ENCODE measurements at regions not wholly inside any gene's neighbourhood (a gene's known extent, or its start where the extent isn't known, plus 50 kb on each side); places are given as distances from the start of the nearest gene placed in this dataset.

DNA sequence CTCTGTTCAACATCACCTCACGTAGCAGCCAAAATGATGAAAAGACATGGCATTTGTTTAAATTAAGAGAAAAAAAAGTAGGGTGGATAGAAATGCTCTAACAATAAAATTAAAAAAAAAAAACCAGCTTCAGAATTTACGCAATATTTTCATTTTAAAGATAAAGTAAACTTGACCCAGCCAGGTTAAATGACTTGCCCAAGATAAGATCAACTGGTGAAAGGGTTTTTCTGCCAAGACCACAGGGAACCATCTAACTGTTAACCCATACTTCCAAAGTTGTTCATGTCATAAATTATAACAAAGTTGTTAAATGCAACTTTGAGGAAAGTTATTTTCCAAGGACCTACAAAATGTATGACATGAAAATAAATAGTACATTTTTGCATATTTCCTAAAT lies 129.6 kb upstream of the SOX5 start:
- DNase-seq (no peak), ATAC-seq (no peak)

DNA sequence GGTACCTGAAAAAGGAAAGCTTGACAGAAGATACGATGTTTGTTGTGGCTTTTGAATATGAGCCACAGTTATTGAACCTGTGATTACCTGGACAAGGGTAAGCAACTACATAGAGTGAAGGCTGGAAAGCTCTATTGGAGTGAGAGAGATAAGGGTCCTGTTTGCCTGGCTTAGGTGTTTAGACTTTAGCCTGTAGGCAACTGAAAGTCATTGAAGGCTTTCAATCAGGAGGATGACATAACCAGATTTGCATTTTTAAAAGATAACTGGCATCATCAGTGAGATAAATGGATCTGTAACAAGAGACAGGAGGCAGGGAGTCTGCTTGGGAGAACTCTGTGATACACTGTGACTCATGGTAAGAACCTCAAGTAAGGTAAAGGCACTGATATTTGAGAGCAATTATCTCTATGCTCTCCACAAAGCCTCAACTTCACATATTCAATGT lies 128.9 kb upstream of the SOX5 start:
- no peak for DNase-seq
- no peak for ATAC-seq

DNA sequence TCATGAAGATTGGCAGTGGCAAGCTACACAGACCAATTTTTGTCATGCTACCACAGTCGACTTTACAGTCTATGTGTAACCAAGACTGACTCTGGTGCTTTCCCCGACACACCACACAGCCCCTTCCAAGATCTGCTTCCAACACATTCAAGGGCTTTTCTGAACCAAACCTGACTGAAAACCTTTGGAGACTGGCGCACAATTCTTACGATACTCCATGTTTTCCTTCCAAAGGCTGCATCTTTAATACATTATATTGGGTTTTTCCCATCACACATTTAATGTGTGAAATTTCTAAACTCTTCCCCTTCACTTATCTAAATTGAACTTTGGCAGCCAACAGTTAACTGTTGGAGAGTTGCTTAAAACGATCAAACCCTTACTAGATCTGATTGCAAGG lies 127.7 kb upstream of the SOX5 start:
- DNase-seq (no peak), ATAC-seq (no peak)

DNA sequence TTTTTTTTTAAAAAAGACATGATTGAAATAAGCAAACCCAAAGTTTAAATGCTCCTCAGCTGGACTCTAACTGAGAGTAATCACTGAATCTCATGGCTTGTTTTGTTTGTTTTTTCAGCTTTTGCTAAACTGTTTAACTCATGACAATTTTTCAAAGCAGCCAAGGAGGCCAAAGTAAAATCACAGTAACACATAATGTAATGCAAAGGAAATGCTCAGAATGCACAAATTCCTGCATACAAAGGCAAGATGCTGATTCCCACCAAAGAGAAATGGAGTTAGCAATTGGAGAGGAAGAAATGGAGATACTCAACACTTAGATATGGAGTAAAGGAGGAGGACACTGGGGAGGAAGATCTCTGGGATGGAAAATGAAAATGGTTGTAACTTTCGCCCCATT lies 126.2 kb upstream of the SOX5 start:
- no peak for DNase-seq
- no peak for ATAC-seq

DNA sequence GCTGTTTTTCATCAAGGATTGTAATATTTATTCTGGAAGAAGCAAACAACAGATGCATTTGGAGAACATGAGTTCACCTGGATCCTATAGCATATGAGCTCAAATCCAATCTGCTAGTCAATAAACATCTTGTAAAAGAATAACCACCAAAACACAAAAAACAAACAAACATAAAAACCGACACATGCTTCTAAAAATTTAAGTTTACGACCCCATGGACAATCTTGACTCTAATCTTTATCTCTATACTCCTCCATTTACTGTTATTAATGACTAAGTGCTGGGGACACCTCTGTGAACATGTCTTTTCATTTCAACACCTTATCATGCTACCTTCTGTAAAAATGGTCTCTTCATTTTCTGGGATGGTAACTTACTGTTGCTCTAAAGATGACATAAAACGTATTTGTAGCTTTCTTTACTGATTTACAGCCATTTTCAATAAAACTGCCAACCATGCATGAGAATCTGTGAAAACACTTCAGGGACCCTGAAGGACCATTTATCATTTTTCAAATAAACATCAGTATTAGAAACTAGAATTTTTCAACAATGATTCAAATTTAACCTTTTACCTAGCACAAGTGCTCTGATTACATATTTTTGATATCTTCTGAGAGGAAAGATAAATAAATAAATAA lies 123.8 kb upstream of the SOX5 start:
- DNase-seq, result no peak
- ATAC-seq, result no peak

DNA sequence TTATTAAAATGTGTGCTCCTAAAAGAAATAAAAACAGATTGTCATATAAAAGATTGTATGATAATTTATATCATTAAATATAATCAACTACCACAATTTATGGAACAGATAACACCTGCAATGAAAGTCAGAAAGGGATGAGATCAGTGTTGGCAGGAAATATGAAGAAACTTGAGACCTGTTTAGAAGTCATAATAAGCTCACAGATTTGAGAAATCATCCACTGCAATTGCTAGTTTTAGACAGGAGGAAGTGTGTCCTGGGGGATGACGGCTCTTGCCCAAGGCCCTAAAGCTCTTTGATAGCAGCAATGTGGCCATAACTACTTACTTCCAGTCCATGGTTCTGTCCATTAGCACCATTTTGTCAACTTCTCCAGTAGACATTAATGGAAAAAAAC lies 122.8 kb upstream of the SOX5 start:
- DNase-seq, result no peak
- no peak for ATAC-seq

DNA sequence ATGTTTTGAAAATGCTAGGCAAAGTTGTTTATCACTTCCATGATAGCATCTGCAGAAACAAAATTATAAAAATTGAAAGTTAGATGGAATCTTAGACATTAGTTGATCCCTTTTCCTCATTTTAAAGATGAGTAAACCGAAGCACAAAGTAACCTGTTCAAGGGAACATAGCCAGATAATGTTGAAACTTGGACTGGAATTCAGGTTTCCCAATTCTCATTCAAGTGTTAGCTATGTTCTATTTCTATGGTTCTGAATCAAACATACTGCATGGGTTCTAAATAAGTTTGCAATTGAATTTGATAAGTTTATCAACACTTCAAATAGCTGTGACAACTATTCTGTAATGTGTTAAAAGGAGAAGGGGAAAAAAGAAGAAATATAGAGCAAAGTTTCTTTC lies 122.4 kb upstream of the SOX5 start:
- no peak for ATAC-seq

DNA sequence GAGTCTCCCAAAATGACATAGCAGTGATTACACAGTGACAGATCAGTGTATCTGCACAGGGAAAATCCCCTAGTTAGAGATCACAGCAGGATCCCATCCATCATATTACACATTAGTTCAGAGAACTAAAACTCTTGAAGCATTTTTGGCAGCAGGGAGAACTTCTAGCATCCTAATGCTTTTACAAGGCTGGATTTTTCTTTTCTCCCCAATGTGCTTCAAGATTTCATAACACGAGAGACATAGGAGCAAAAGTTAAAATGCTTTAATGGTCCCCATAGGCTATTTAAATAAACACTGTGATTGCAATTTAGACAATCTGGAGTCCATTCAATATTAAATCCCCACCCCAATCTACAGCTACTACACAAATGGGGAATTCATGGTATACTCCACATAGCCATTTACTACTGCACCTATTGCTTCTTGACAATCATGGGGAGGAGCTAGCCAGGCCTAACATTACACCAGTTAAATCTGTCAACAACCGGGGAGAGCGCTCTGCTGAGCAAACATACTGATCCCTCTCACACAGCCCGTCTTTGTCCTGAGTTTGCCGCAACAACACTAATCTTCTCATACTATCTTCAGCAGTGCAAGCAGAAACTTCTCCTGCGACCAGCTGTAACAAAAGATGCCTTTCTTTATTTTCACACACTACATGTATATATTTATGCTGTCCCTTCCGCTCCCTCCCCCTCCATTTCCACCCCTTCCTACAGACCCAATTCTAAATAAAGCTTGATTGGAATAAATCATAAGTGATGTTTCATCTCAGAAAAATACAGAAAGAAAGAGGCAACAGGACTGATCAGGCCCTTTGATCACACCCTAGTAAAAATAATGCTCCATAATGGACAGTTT lies 120.3 kb upstream of the SOX5 start:
- ATAC-seq (no peak), DNase-seq (no peak)

More for the DNA sequence above, 122.4 kb upstream of the SOX5 start:
- DNase-seq, result no peak

DNA sequence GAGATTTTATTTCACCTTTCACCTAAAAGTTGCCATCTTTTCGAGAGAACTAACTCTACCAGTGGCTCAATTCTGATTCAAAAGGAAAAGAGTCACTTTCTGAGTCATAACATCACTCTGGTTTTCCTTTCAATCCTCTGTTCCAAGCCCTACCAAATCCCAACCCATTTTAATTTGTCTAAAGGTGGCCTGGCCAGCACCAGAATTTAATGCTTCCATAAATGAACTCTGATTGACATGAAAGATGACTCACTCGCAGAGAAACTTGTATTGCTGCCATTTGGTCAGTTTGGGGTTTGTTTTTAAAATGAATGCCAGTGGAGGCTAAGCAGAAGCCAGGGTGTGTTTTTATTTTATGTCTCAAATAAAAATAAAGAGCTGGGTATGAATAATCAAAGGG lies 117.4 kb upstream of the SOX5 start:
- no peak for ATAC-seq
- no peak for DNase-seq

DNA sequence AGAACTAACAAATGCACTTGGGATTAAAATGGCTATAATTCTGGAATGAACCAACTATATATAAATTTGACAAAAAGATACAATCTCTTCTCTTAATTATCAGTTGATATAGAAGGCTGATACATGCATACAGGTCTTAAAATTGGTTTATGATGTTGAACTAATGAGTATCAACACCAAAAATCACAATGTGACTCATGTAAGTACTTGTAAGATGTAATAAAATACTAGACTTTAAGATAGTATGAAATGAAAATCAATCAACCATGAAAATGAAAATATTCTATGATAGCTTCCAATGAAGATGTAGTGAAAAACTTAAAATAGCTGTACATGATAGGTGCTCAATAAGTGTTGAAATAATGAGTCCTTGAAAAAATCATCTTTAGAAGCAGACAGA lies 116.6 kb upstream of the SOX5 start:
- no peak for ATAC-seq

DNA sequence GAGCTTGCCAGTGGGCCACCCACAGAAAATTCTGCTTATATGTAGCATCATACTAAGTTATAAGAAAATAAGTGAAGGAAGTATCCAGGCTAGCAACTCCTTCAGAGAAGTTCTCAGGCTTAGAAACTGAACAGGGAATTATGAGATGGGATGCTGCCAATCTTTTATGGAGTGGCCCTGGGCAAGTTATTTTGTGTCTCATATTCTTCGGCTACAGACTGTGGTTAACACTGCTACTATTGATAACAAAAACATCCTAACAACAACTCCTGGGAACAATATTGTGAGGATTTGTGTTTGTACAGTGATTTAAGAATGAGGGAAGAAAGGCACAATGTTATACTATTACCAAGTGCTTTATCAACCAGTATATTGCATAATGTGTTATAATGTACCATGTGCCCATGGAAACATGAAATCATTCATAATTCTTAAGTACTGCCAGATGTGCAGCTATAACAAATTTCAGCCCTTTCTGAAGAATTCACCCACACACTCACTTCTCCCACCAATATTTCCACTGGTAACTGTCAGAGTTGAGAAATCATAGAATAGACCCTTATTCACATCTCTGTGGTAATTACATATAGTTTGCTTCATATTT lies 113.3 kb upstream of the SOX5 start:
- ATAC-seq, result no peak
- DNase-seq, result no peak

More for the DNA sequence above, 116.6 kb upstream of the SOX5 start:
- DNase-seq, result no peak

DNA sequence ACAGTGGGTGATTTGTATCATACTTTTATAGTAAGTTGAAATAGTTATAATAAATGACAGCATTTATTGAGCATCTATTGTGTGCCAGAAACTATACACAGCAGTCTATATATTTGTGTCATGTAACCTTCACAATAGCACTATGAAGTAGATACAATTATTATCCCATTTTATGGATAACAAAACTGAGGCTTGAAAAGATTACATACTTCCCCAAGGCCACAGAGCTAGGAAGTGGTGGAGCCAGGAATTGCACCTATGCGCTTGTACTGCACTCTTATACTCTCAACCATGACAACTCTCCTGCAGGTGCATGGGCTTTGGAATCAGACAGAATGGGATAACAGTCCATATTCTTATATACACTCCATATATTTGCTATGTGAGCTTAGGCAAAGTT lies 110.6 kb upstream of the SOX5 start:
- ATAC-seq (no peak), DNase-seq (no peak)

DNA sequence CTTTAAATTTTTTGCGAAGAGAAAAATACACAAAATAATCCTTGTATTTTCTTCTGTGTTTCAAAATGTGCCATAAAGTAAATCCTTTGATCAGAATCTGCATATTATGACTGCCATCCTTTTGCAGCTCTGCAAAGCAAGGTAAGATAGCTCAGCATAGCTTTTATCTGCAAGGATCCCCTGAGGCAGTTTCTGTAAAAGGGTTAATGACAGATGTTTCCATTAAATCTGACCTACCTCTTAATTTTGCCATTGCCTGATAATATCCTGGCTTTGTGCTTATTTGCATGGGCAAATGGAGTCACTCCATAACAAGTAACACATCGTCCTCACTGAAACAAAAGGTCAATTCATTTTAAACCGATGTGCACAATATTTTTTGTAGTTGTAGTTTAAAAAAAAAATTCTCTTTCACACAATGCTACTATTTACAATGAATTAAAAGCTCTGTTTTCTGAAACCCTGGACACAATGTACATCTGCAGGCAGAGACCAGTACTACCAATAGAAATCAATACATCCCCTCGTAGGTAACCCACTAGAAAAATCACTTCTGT lies 108.5 kb upstream of the SOX5 start:
- DNase-seq (no peak), ATAC-seq (no peak)

DNA sequence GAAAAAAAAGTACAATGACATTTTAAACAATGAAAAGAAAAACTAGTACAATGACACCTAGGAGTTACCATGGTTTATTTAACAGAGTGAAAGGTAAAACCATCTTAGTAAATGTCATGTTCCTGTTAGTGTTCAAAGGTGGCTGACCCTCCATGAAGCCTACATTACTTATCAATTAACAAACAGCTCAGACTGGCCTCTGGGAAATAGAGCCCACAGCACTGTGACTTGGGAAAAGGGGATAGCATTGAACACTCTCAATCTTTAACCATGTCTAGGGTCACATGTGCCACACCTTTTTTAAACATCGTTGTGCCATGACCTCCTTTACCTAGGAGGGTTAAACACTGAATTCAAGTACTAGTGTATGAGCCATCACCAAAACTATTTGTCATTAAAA lies 106.3 kb upstream of the SOX5 start:
- no peak for DNase-seq
- ATAC-seq, result no peak

DNA sequence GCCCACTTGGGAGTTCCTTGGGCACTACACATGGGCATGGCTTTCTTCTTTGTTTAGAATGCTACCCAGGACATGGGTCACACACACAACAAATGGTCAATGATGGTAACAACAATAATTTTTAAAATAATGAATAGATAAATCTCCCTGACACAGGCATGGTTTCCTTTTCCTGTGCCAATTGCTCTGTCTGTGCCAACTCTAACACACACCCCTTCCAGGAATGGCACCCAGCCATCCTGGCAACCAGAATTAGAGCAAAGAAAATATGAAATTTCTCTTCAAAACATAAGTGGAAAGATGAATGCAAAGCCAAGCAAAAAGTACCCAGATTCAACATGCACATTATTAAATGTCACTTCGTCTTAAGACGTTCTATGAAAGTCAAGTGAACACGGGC lies 104.9 kb upstream of the SOX5 start:
- no peak for ATAC-seq

DNA sequence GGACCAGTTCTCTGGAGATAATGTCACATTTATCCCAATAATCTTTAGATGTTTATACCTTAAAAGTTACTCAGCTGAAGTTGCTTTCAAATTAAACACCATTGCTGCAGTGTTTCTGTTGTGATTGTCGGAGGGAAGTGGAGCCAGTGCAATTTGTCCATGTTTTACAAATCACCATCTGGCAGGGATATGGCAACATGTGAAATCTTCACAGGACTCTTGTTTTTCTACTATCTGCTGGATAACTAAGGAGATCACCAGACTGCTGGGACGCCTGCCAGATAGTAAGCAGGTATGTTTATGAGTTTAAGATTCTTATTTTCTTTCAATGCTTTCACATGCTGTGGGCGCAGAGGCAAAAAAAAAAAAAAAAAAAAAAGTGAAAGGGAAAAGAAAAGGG lies 100.3 kb upstream of the SOX5 start:
- ATAC-seq, result no peak
- no peak for DNase-seq

More for the DNA sequence above, 104.9 kb upstream of the SOX5 start:
- no peak for DNase-seq

DNA sequence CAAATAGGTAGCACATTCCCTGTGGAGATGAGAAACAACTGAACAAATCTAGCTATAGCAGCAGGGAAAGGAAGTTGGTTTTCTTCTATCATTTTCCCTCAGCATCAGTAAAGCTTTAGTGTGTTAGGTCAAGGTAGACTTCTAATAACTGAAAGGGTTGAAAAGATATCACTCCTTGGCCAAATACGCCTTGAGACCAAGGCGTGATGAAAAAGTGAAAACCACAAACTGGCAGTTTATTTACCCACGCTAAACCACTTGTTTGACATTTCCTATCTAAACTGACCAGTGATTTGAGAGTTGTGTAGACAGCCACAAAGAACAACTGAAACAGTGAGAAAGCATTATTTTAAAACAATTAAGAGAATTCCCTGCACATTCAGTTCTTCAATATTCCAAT lies 99.6 kb upstream of the SOX5 start:
- no peak for DNase-seq
- no peak for ATAC-seq

DNA sequence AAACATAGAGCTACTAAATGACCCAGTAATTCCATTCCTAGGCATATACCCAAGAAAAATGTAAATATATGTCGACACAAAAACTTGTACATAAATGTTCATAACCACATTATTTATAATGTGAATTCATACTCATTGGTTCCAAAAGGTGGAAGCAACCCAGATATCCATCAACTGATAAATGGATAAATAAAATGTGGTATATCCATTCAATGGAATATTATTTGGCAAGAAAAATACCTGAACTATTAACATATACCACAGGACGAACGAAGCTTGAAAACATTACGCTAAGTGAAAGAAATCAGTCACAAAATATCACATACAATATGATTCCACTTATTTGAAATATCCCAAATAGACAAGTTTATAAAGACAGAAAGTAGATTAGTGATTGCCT lies 99.0 kb upstream of the SOX5 start:
- ATAC-seq (no peak), DNase-seq (no peak)

DNA sequence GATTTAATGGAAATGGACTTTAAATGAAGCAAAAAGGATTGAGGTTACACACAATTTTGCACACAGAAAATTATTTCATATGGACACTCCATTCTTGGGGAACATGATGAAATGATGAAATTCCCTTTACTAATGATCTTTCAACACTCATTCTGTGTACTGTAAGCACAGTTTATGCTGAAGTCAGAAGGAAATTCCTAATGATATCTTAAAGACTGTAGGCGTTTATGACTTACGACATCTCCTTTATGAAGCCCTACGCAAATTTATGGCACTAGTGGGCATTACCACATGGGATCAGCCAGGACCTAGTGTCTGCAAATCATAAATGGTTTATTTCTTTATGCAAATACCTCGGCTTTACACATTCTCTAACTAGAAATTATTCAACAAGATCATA lies 97.9 kb upstream of the SOX5 start:
- DNase-seq (no peak), ATAC-seq (no peak)

DNA sequence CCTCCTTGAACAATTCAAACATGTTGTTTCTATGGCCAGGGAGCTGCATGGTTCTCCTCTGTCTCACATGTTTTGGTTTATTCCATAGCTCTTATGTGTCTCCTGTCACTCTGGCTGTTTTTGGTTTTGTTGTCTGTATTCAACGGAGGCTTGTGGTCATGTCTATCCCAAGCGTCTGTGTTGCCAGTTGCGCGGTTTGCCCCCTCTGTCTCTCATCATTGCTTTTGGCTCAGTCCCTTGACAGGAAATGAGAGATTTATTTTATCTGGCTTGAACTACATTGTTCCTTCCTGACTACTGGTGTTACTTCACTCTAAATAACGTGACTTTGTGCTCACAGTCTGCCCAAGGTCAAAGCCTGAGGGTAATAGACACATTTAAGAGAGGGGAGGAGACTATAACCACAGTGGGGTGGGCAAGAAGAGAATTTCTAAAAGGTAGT lies 96.4 kb upstream of the SOX5 start:
- no peak for DNase-seq
- no peak for ATAC-seq

DNA sequence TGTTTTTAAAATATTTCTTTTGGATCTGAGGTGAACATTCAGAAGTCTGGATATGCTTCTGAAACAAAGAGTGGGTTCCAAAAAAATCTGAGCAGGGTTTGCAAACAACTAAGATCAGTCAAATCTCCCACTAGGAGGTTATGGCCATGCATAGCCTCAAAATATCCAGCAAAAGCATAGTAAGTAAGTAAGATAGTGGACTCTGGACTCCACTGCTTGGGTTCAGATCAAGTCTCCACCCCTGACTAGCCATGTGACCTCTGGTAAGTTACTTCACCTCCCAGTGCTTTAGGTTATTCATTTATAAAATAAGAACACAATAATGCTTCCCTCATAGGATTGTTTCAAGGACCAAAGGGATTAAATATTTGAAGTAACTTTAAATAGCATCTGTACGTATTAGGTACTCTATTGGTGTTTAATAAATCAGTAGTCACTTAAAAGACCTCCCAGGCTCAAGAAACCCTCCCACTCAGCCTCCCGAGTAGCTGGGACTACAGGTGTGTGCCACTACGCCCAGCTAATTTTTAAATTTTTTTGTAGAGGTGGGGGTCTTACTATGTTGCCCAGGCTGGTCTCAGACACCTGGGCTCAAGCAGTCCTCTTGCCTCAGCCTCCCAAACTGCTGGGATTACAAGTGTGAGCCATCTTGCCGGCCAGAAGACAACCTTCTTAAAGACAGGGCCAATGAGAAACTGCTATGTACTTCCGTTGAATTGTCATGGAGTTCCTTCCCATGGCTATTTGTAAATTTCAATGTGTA lies 95.7 kb upstream of the SOX5 start:
- no peak for DNase-seq

DNA sequence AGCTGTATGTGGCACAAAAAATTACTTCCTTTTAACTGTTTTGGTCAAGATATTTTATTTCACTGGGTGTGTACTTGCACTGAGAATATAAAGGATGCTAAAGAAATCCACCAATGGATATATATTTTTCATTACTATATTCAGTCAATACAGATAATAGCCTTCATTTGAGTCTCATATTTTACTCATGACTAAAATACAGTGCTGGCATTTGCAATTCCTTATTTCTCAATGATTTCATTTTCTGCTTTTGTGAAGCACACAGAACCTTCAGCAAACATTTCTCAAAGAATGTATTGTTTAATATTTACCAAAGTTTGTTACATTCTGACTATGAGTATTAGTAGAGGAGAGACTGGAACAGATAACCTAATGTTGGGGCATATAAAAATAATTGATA lies 93.2 kb upstream of the SOX5 start:
- no peak for DNase-seq
- no peak for ATAC-seq

More for the DNA sequence above, 95.7 kb upstream of the SOX5 start:
- ATAC-seq, result no peak
